ENCODE measurements at regions not wholly inside any gene's neighbourhood (a gene's known extent, or its start where the extent isn't known, plus 50 kb on each side); places are given as distances from the start of the nearest gene placed in this dataset.

DNA sequence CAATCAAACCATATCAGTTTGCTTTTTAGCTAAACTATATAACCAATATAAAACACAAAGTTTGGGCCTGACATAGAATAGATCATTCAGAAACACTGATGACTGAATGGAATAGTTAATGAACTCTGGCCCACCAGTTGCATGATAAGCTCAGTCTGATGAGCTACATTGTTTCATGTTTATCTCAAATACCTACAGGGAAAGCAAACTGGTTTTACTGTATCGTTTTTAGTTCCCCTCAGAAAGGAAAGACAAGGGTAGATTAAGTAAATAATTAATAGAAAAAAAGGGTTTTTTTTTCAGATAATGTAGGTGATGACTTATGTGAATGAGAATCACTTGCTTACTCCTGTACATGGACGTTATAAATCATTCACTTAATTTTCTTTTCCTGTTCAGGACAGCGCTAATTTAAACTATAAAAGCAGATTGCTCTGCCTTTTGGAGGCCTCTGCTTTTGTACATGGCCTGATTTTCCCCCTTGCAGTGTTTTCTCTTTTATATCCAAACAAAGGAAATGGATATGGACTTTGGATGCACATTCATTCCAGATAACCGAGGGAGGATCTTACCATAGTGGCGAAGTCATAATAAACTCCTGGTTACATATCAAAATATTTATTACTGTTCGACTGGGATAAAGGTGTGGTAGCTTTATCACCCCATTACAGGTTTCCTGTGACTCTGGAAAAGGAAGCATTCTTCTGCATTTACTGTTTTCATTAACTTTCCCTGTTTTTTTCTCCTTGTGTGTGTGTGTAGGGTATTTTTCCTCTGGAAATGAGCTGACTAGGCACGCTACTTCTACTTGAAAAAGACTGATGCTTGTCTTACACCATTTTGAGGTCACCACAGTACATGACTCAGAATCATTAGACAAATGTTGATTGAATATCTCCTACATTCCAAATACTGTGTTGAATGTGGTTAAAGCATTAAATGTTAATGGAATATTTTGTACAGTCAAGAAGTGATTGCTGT is 373.1 kb upstream of the HS3ST1 start:
- no peak for FAIRE-seq

DNA sequence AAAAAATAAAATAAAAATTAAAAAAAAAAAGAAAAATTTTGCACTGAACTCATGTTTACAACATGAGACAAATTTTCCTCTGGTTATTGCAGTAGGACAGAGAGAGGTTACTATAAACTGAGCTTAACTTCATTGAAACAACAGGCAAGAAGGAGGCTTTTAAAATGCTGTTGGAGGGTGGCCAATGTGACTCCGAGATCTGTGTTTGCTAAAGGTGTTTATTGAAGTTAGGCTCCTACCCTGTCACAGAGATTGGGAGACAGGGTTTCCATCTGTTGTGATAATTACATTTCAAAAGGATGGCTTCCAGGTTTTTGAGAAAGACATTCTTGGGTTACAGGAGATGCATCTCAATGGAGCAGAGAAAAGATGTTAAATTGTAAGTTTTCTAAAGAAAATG is 370.5 kb upstream of the HS3ST1 start:
- no peak for FAIRE-seq

DNA sequence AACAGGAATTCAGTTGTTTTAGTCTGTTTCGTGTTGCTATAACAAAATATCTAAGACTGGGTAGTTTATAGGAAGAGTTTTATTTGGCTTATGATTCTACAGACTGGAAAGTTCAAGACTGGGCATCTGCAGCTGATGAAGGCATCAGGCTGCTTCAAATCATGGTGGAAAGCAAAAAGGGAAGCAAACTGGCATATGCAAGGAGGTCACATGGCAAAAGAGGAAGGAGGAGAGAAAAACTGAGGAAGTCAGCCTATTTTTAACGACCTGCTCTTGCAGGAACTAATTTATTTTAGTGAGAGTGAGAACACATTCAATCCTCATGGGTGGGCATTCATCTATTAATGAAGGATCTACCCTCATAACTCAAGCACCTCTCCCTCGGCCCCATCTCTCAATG is 363.1 kb upstream of the HS3ST1 start:
- FAIRE-seq, result no peak

DNA sequence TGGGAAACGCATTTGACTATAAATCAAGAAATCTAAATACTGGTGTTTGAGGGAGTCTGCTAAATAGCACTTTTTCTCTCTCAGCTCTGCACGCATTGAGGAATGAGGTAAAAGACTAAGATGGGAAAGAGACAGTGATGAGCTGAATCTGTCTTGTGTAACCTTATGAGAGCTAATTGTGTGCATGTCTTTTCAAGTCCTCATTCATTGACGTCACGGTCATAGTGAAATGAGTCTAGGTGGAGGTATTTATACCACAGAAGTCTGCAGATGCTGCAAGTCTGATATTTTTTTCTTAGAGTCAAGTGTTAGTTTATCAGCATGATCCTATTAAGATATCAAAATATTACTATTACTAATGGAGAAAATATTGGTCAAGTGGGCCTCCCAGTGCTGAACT is 361.5 kb upstream of the HS3ST1 start:
- FAIRE-seq, result no peak

DNA sequence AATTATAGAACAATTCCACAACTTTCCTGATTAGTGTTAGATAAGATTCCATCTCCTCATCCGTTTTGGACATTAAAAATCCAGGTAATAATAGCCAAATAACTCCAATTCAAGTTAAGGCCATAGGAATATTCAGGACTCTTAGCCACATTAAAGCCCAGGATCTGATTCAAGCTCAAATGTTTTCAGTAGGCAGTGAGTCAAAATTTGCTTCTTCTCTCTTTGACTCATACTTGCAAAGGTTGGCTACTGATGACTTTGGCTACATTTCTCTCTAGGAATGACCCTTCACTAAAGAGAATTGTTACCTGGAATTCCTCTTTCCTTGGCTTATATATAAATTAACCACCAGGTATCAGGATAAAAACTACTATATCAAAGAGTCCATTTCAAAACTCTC is 354.9 kb upstream of the HS3ST1 start:
- FAIRE-seq, result no peak

DNA sequence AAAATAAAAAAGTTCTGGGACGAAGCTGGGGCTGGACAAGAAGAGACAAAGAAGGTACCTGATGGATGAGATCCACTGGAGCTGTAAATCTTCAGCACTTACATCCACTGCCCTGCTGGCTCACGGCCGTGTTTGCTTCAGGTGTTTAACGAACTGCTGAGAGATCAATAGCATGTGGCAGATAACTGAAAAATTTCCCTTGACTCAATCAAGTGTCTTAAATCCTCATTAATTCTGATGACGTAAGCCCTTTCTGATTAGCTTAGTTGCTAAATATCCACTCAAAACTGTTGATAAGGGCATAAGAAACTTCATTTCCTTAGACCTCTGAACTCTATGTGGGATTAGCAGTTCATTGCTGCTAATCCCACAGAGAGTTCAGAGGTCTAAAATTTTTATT is 354.2 kb upstream of the HS3ST1 start:
- FAIRE-seq, result no peak

DNA sequence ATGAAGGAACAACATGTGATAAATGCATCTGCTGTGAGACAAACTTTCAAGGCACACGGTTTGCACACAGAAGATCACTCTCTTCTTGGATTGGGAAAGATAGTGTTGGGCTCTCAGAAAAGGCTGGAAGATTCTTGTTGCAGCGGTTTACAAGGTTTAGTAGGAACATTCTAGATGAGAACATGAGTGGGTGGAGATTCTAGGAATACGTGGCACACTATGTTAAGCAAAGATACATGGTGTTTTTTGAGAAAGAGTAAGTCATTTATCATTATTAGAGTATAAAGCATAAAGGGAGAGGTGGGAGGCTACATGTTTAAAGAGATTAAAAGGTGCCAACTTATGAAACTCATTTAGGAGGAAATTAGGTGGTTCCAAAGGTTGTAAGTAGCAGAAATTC is 348.8 kb upstream of the HS3ST1 start:
- FAIRE-seq, result no peak

DNA sequence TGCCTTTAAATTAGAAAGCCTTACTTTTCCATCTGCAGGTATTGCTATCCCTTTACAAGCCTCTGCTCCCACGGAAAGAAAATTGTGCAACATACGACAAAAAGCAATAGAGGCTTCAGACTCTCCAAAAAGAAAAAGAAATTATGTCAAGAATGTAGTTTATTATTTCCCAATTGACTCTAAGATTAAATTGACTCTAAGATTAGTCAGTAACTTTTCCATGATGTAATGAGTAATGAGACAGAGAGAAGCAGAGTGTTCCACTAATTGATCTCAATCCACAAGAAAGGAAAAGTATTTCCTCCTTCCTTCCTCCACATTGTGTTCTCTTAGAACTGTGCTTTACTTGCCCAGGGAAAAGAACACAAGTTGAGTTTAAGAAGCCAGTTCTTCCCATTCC is 345.7 kb upstream of the HS3ST1 start:
- no peak for FAIRE-seq

DNA sequence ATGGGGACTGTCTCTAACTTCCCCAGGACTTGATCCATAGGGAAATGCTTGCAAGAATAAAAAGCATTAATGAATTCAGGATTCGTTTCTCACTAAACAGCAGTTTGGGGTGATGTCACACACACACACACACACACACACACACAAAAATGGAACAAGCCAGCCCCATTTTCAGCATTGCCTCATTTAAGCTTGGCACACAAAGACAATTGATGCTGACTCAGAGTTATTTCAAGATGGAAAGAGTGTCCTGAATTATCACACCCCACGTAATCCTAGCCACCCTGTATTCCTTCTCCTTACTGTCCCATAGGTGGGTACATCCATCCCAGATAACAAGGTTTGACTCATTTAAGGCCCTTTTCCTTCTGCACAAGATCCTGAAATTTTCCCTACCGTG is 345.1 kb upstream of the HS3ST1 start:
- no peak for FAIRE-seq

DNA sequence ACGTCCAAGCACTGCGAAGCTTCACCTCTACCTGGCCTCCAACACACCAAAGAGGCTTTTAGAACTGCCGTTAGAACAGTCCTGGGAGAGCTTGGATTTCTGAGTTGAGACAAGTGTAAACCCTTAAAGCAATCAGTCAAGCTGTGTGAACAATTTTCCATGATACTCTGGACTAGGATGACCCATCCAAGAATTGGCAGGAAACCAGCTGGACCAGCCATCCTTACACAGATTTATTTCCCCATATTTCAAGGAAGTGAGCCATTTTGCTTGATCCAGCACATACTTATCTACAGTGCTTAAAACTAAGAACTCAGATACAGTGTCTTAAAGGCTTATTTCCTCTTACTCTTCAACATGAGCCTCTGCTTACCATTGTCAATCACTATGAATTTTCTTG is 340.7 kb upstream of the HS3ST1 start:
- no peak for FAIRE-seq

DNA sequence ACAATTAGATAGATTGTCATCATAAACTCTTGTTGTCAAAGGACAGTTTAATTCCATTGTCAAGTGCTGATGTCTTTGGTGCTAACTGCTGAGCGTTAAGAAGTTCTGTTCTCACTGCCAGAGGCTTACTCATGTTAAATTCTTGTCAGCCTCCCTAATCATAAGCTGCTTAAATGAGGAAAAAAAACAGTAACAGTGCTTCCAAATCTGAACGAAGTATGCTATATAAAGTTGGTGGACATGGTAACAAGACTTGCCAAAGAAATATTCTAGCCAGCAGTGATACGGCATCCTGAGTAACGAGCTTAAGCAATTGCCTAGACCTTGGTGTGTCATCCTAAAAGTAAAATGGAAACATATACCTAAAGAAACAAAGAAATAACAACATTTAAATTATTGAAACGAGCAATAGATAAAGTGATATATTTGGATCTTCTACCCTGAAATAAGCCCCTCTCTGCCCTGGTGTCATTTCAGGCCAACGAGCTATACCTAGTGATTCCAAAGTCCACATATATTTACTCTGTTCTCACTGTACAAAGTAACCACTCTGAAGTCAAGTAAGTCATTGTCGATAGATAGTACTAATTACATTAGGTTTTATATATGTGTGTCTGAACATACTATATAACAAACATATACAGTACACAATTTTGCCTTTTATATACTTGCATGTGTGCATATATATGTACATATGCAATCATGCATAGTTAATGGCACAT is 339.7 kb upstream of the HS3ST1 start:
- FAIRE-seq, result no peak

DNA sequence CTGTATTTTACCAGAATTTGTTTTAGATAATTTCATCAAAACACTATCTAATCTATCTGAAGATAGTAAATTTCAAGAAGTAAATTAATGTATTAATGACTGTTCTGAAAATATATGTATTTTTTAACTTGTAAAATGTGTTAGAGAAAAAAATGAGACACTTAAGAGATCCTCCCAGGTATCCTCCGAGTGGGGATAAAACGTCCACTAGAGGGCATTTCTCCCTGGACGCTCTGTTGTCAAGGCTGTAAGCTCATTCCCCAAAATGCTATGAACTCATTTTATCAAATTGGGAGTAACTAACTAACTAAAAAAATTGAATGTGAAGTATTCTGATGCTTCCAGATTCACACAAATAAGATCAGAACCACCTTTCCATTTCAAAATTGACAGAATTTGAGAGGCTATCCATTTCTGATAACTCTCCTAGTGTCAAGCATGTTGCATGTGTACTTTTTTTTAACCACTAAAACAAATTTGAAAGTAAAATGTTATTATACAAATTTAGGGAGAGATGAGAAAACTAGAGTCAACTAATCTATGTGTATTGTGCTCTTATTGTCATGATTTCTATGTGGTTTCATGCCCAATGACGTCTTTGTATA is 337.3 kb upstream of the HS3ST1 start:
- no peak for FAIRE-seq

DNA sequence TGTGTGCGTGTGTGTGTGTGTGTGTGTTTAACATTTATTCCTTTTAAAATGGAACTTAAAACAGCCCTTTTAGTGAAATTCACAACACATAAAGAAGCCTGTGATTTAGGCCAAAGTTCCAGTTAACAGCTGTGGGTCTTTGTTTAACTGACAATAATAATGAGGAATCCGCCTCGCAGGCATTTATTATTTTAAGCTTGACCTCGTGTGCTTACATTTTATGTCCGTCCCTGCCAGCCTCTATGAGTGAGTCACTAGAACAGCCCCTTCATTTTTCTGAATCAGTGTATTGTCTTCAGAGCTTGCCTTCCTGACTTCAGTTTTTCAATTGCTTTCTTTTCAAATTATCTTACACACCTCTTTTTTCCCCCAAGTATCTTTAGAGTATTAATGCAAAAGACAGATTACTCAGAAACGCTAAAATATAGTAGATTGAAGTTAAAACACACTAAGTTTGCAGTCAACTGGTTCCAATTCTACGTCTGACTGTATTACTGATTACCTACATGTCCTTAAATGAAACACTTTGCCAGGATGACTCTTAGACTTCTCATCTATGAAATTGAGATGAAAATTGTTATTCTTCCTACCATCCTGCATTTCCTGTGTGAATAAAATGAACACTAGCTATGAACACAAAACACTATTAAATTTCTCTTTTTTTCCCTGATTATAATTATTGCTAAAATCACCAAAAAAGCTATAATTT is 319.6 kb upstream of the HS3ST1 start:
- no peak for FAIRE-seq

DNA sequence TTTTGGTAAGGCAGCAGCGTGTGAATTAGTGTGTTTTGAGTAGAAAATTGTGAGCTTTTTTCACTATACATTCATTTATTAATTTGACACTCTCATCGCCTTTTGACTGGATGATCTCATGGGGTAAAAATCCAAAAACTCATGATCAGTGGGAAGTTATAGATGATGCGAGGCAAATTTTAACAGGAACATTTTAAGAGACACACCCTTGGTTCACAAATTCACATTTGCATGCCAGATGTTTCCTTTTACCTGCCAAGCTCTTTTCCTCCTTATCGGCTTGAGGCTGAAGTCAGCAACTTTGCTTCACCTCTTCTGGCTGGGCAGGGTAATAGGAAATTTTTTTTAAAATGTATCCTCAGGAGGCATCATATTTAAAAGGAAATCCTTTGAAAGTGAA is 318.0 kb upstream of the HS3ST1 start:
- FAIRE-seq, result no peak

DNA sequence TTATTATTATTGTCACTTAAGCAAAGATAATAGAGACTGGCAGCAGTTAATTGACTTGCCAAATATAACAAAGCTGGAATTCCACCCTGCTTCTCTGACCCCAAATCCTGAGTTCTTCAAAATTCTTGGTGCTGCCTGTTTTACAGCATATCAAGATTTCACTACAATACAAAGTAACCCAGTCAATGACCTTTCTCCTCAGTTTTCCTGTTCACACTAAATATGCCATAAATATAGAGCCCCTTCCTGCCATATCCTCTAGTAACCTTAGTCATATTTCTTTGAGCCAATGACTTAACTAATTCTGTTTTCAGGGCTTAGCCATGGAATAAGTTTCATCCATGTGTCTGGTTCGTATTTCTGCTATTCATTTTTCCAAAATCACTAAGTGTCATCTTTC is 315.3 kb upstream of the HS3ST1 start:
- no peak for FAIRE-seq

DNA sequence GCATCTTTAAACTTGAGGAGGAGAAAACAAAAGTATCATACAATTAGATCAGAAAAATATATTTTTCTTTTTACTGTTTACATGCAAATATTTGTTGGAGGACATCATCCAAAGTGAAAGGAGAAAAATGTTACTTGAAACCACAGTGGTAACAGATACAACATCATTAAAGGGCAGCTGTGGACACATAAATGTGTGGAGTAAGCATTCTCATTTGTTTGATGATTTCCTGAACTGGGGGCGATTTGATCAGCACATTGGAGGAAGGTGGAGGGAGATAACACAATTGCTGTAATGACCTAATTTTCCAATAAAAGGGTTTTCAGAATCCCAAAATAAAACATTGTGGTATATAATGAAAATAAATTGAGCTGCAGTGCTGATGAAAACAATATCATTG is 314.5 kb upstream of the HS3ST1 start:
- FAIRE-seq, result no peak

DNA sequence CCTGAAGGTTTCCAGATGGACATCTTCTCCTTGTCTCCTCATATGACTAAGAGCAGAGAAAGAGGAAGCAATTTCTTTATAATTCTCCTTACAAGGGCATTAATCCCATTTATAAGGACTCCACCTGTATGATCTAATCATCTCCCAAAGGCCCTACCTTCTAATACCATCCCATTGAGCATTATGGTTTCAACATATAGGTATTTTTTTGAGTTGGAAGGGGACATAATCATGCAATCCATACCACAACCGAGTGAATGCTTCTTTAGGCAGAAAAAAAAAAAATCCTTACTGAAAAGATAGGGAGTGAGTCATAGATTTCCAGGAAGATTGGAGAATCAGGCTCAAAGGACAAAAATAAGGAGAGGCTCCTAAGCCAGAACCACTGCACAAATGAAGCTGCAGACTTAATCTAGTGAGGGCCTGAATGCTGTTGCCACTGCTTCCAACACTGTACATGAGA is 312.5 kb upstream of the HS3ST1 start:
- no peak for FAIRE-seq

DNA sequence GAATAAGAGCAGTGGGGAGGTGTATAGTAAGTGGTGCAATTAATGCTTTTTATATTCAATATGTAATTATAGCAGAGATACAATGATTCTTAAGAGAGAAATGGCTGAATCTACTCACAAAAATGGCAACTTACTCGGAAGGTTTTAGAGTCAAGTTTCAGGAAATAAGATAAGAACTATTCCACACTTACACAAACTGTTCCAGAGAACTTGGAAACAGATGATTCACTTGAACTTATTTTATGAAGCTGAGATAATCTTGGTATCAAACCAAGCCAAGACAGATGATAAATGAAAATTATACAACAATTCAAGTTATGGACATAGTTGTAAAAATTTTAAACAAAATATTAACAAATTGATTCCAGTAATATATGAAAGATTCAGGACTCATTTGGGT is 311.3 kb upstream of the HS3ST1 start:
- FAIRE-seq, result no peak

DNA sequence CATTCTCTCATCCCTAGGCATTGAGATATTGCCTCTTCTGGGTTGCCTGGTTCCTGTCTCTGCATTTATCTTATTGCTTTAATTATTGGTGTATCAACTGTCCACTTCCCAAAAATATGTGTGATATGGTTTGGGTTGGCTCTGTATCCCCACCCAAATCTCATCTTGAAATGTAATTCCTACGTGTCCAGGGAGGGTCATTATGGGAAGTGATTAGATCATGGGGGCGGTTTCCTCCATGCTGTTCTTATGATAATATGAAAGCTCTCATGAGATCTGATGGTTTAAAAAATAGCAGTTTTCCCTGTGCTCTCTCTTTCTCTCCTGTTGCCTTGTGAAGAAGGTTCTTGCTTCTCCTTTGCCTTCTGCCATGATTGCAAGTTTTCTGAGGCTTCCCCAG is 308.3 kb upstream of the HS3ST1 start:
- FAIRE-seq, result no peak

DNA sequence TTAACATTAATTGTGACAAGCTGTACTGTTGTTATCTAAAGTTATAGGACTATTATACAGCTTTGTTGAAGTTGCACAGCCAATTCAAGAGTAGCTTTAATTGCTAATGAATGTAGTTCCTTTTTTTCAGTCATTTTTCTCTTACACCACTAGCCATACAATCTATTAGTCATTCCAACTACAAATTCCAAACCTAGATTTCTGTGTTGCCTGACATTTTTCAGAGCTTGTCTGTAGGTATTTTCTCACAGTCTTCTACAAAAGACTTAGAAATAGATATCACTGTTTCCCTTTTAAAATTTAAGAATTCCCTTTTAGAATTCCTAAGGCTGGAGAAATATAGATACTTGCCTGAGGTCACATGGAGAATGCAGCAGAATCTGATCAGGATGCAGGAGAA is 307.0 kb upstream of the HS3ST1 start:
- FAIRE-seq, result no peak

DNA sequence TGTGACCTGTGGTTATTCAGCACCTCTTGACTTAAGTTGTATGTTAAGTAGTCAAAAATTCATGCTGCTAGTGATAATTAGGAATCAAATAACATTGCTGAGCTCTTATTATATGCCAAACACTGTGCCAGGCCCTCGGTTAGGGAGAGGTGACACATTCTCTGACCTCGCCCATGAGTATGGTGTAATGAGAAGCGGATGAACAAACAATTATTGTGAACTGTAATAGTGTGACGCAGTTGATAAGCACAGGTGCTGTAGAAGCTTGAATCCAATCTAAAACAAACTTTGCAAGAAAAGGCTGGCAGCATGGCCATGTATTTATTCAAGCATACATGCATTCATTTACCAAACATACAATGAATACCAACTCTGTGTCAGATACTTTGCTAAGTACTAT is 303.5 kb upstream of the HS3ST1 start:
- no peak for FAIRE-seq

DNA sequence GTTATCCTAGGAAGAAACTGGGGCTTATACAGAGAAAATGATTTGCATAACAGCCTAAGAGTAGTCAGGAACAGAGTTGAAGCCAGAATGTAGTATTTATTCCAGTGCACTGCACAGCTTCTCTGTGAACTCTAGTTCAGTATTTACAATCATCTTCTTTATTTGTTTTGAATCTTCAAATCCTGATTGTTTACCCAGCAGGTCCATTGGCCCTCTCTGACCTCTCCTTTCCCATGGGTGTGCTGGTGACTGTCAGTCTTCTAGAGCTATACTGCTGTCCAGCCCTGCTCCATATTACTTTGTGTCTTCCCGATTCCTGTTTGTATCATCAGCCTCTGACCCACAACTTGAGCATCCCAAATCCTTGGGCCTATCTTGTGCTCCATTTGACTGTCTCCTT is 301.9 kb upstream of the HS3ST1 start:
- no peak for FAIRE-seq

DNA sequence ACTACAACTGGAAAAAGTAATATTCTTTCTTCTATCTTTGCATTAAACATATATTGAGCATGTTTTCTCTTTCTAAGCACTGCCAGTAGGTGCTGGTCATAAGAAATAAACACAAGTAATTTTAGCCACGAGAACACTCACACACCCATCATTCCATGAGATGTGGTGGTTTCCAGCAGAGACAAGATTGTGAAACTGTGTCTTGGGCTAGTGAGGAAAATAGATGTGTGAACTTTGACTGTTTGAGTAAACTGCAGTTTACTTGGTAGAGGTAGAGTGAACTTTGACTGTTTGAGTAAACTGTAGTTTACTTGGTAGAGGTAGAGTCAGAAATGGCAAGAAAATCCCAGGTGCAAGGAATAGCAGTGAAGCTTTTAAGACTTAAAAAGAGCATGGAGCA is 300.9 kb upstream of the HS3ST1 start:
- FAIRE-seq, result no peak

Data from G401.6 (cell line).